GM23248 (cell line): ENCODE measurements at regions not wholly inside any gene's neighbourhood (a gene's known extent, or its start where the extent isn't known, plus 50 kb on each side); places are given as distances from the start of the nearest gene placed in this dataset.

Source experiments
- DNase-seq: peaks from one replicate; pipeline ENCODE4 v3.0.0-alpha.2; 2015
- H2AFZ ChIP-seq: fragments of 200-600 bp; sonication (generic); 2 replicates; pipeline ENCODE4 v1.6.1; 2016; ENCODE audit warnings: antibody characterized with exemption
- H3F3A ChIP-seq: fragments of 200-600 bp; sonication (generic); 2 replicates; pipeline ENCODE4 v1.6.1; 2016; ENCODE audit warnings: mild to moderate bottlenecking, antibody characterized with exemption, mixed run types; ENCODE audit not compliant: insufficient read depth
- H3K27ac ChIP-seq: fragments of 200-600 bp; sonication (generic); 2 replicates; pipeline ENCODE4 v1.5.1; 2016; ENCODE audit warnings: mild to moderate bottlenecking
- H3K27me3 ChIP-seq: fragments of 200-600 bp; sonication (generic); replicated peaks from 2 replicates; pipeline ENCODE4 v1.6.1; 2016; ENCODE audit warnings: mild to moderate bottlenecking; ENCODE audit not compliant: insufficient read depth
- H3K36me3 ChIP-seq: fragments of 200-600 bp; sonication (generic); 2 replicates; pipeline ENCODE4 v1.6.1; 2016; ENCODE audit warnings: low read depth, mild to moderate bottlenecking
- H3K4me1 ChIP-seq: fragments of 200-600 bp; sonication (generic); 2 replicates; pipeline ENCODE4 v1.6.1; 2016; ENCODE audit warnings: mild to moderate bottlenecking; ENCODE audit not compliant: insufficient read depth
- H3K4me2 ChIP-seq: fragments of 200-600 bp; sonication (generic); one replicate; pipeline ENCODE4 v1.6.1; 2016; ENCODE audit warnings: mild to moderate bottlenecking; ENCODE audit not compliant: unreplicated experiment
- H3K4me3 ChIP-seq: fragments of 200-600 bp; sonication (generic); 2 replicates; pipeline ENCODE4 v1.5.1; 2016; ENCODE audit warnings: mild to moderate bottlenecking
- H3K79me2 ChIP-seq: fragments of 200-600 bp; sonication (generic); 2 replicates; pipeline ENCODE4 v1.6.1; 2016; ENCODE audit warnings: mild to moderate bottlenecking; ENCODE audit not compliant: insufficient read depth
- H3K9ac ChIP-seq: fragments of 200-600 bp; sonication (generic); 2 replicates; pipeline ENCODE4 v1.6.1; 2016; ENCODE audit warnings: mild to moderate bottlenecking
- H3K9me2 ChIP-seq: fragments of 200-600 bp; sonication (generic); 2 replicates; pipeline ENCODE4 v1.6.1; 2016; ENCODE audit warnings: mixed run types, mild to moderate bottlenecking, moderate library complexity; ENCODE audit not compliant: insufficient read depth
- H3K9me3 ChIP-seq: fragments of 200-600 bp; sonication (generic); one replicate; pipeline ENCODE4 v1.6.1; 2017; ENCODE audit warnings: low read depth
- H4K20me1 ChIP-seq: fragments of 200-600 bp; sonication (generic); 2 replicates; pipeline ENCODE4 v1.6.0; 2016; ENCODE audit not compliant: insufficient read depth
- EZH2 ChIP-seq: fragments of 200-600 bp; sonication (generic); IDR thresholded peaks from 2 replicates; pipeline ENCODE4 v1.6.1; 2018; ENCODE audit warnings: antibody characterized with exemption, mild to moderate bottlenecking; ENCODE audit not compliant: insufficient read depth, poor library complexity, severe bottlenecking
- EZH2phosphoT487 ChIP-seq: fragments of 200-600 bp; sonication (generic); IDR thresholded peaks from 2 replicates; pipeline ENCODE4 v1.6.1; 2018; ENCODE audit warnings: antibody characterized with exemption, moderate library complexity, mild to moderate bottlenecking, low read depth; ENCODE audit not compliant: insufficient read depth
- WGBS, 2 experiments: methylation state at CpG; one replicate each; pipeline ENCODE4 v1.1.6; 2015 to 2017; ENCODE audit warnings: low lambda C conversion rate in 2 of 2, low coverage in 1 of 2; ENCODE audit errors: missing lambda C conversion rate in 2 of 2; 5-methylcytosine and 5-hydroxymethylcytosine counted together
- in situ Hi-C: fragments of 300-500 bp; cut with MboI; formaldehyde crosslinking; loops from 2 replicates; pipeline ENCODE4 v1.15.0; 2020

DNA sequence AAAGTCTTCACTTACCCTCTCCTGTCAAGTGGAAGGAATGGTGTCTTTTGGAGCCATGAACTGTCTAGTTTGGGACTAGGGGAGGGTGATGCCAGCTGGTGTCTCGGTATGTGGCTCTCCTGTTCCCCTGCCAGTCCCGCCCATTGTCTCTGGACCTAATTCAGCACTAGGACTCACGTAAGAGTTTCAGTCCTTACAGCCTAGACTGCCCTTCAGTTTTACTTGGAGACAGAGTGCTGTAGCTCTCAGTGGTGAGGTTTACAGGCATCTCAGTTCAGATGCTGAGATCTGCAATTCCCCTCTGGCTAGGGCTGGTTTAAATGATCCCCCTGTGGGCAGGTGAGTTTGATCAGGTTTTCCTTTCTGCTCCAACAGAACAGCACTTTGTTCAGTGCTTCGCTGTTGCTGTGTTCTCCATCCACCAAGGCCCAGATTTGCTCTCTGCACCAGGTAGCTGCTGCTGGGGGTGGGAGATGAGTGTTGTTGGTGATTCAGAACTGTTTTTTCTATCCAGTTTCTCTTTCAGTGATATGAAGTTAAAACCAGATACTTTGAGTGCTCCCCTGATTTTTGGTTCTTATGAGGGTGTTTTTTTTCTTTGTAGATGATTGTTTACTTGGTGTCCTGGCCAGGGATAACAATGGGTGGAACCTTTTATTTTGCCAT, 198.3 kb upstream of the RNPC3 start:
- Histone ChIP-seq H2AFZ (no peak overlapping the region), H3K27ac (no peak overlapping the region), H4K20me1 (no peaks in the 10 kb centered on the region), H3K9me2 (no peaks in the 10 kb centered on the region), H3F3A (no peaks in the 10 kb centered on the region), H3K79me2 (no peaks in the 10 kb centered on the region), H3K4me3 (no peak overlapping the region), H3K4me1 (no peaks in the 10 kb centered on the region), H3K27me3 (no peaks in the 10 kb centered on the region), H3K36me3 (no peaks in the 10 kb centered on the region), H3K9me3 (peaks cover 3% of the 10 kb centered on the region), H3K9ac (no peak overlapping the region), H3K4me2 (no peak overlapping the region)
- WGBS, 2 experiments, result 13 to 41% methylated on average over 4 of the region's 4 CpGs
- no peak for DNase-seq
- TF ChIP-seq EZH2 (no peak), EZH2phosphoT487 (no peak)
- in situ Hi-C loops, result no loop called here

DNA sequence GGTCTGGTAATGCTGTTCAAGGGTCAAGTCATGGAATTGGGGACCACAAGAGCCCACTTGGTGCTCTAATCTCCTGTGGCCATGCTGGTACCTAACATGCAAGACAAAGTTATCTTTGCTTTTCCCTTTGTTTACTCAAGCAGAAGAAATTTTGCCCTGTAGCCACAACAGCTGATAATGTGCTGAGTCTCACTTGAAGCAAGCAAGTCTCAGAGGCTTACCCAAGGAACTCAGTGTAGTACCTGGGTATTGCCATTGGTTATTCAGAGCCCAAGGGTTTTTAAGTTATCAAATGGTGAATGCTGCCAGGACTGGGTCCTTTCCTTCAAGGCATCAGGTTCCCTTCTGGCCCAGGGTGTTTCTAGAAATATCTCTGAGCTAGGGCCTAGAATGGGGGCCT, 198.9 kb upstream of the RNPC3 start:
- Histone ChIP-seq H3K36me3 (no peaks in the 10 kb centered on the region), H3K9me2 (no peaks in the 10 kb centered on the region), H3K27ac (no peak overlapping the region), H3K9ac (no peak overlapping the region), H3K27me3 (no peaks in the 10 kb centered on the region), H3K79me2 (no peaks in the 10 kb centered on the region), H3F3A (no peaks in the 10 kb centered on the region), H2AFZ (no peak overlapping the region), H3K4me3 (no peak overlapping the region), H3K4me2 (no peak overlapping the region), H3K4me1 (no peaks in the 10 kb centered on the region), H4K20me1 (no peaks in the 10 kb centered on the region), H3K9me3 (peaks cover 3% of the 10 kb centered on the region)
- DNase-seq, result no peak
- TF ChIP-seq EZH2 (no peak), EZH2phosphoT487 (no peak)
- in situ Hi-C loops, result no loop called here

DNA sequence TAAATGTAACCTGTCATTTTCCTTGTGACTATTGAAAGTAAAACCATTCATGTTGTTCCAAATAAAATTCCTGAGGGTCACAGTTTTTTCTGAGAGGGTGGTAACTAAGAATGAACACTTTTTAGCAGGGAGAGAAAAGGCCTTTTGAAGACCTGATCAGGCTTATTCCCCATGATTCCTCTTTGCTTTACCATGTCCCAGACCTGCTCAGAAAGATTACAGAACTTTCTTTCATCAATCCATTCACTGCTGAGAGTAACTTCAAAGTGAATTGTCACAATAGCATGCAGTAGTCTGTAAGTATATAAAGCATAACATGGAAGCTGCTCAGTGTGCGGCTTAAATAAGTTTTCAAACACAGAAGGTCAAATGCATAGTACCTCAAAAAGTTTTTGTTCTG, 201.5 kb upstream of the COL11A1 start:
- in situ Hi-C loops, result no loop called here
- DNase-seq, result no peak
- Histone ChIP-seq H3K9me2 (no peaks in the 10 kb centered on the region; the same call in 1 of the 2 replicates), H3F3A (no peaks in the 10 kb centered on the region), H3K79me2 (no peaks in the 10 kb centered on the region), H3K27ac (no peak overlapping the region), H3K9me3 (no peaks in the 10 kb centered on the region), H3K4me1 (no peaks in the 10 kb centered on the region), H3K4me2 (no peak overlapping the region), H3K27me3 (no peaks in the 10 kb centered on the region), H3K9ac (no peak overlapping the region), H4K20me1 (no peaks in the 10 kb centered on the region), H3K36me3 (no peaks in the 10 kb centered on the region), H3K4me3 (no peak overlapping the region), H2AFZ (no peak overlapping the region)
- WGBS, 2 experiments, result 60 to 65% methylated on average over 1 of the region's 1 CpG
- TF ChIP-seq EZH2 (no peak), EZH2phosphoT487 (no peak)

DNA sequence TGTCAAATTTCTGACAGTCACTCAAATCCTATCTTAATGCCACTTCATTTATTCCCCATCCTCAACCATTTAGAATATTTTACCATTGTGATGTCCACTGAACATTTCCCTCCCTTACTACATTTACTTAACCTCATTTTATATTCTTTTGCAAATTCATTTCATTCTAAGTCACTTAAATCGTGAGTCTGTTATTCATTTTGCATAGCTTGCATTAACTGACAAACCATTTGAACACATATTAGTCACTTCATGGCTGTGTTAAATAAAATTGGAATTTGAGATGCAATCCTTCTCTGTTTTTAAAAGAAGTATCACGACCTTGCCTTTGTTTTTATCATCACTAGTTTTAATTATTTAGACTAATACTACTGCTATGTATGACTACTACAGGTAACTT, 199.4 kb upstream of the COL11A1 start:
- H3K4me1 ChIP-seq, result no peaks in the 10 kb centered on the region
- H3K9me2 ChIP-seq, result no peaks in the 10 kb centered on the region
- no peak for DNase-seq
- no peak for TF ChIP-seq EZH2phosphoT487
- TF ChIP-seq EZH2, result no peak
- H2AFZ ChIP-seq, result no peak overlapping the region
- no peaks in the 10 kb centered on the region for H3F3A ChIP-seq
- no peak overlapping the region for H3K27ac ChIP-seq
- no peaks in the 10 kb centered on the region for H3K79me2 ChIP-seq
- H4K20me1 ChIP-seq, result no peaks in the 10 kb centered on the region
- H3K36me3 ChIP-seq, result no peaks in the 10 kb centered on the region
- no peak overlapping the region for H3K4me3 ChIP-seq
- no peak overlapping the region for H3K9ac ChIP-seq
- WGBS, 2 experiments, result 8 to 13% methylated on average over 2 of the region's 2 CpGs
- no peak overlapping the region for H3K4me2 ChIP-seq
- in situ Hi-C loops, result no loop called here
- no peaks in the 10 kb centered on the region for H3K9me3 ChIP-seq
- H3K27me3 ChIP-seq, result no peaks in the 10 kb centered on the region
